Bronchial epithelial cell (primary cell): ENCODE measurements at regions not wholly inside any gene's neighbourhood (a gene's known extent, or its start where the extent isn't known, plus 50 kb on each side); places are given as distances from the start of the nearest gene placed in this dataset.

ENCODE experiments used
- DNase-seq: peaks from one replicate; pipeline ENCODE4 v3.0.0-alpha.2; 2010; ENCODE audit warnings: low read depth
- FAIRE-seq: peaks from 2 replicates; lab custom pipeline; 2011; peaks lifted over from hg19 to GRCh38; lab: Jason Lieb, UNC
- H3K27me3 ChIP-seq: 2 replicates; pipeline ENCODE4 v1.5.1; 2011; ENCODE audit warnings: low read length; ENCODE audit not compliant: control insufficient read depth, insufficient read depth
- H3K36me3 ChIP-seq: 2 replicates; pipeline ENCODE4 v1.5.1; 2011; ENCODE audit warnings: low read length; ENCODE audit not compliant: control insufficient read depth, insufficient read depth
- H3K4me3 ChIP-seq: 2 replicates; pipeline ENCODE4 v1.5.1; 2011; ENCODE audit warnings: mild to moderate bottlenecking, low read depth, low read length, control low read depth
- CTCF ChIP-seq: IDR thresholded peaks from 2 replicates; pipeline ENCODE4 v1.5.1; 2011; ENCODE audit warnings: mild to moderate bottlenecking, moderate library complexity, low read length, control low read depth, inconsistent platforms; ENCODE audit not compliant: insufficient read depth, severe bottlenecking

GRCh38 chr9:81522716-81523551 lies 166.4 kb downstream of the TLE1 start:
- TF ChIP-seq CTCF: peak; percentile 75
- peak; percentile 76 for DNase-seq
- no peaks in the 10 kb centered on the region for H3K27me3 ChIP-seq
- no peak for FAIRE-seq
- no peaks in the 10 kb centered on the region for H3K36me3 ChIP-seq
- H3K4me3 ChIP-seq: no peak overlapping the region

- FAIRE-seq: no peak
- no peaks in the 10 kb centered on the region for H3K36me3 ChIP-seq
- peak; percentile 46 for DNase-seq
These were observed 167.5 kb downstream of the TLE1 start for GRCh38 chr9:81521892-81522291.

GRCh38 chr9:81519816-81520495 lies 169.4 kb downstream of the TLE1 start:
- FAIRE-seq: no peak
- no peak for TF ChIP-seq CTCF

More at GRCh38 chr9:81521892-81522291, 167.5 kb downstream of the TLE1 start:
- Histone ChIP-seq H3K4me3 (no peak overlapping the region), H3K27me3 (no peaks in the 10 kb centered on the region)
- no peak for TF ChIP-seq CTCF

GRCh38 chr9:81517954-81518353 lies 171.4 kb downstream of the TLE1 start:
- peak; percentile 28 for DNase-seq
- Histone ChIP-seq H3K36me3 (no peaks in the 10 kb centered on the region), H3K27me3 (no peaks in the 10 kb centered on the region), H3K4me3 (no peak overlapping the region)
- FAIRE-seq: no peak
- TF ChIP-seq CTCF: no peak

More at GRCh38 chr9:81519816-81520495, 169.4 kb downstream of the TLE1 start:
- H3K27me3 ChIP-seq: no peaks in the 10 kb centered on the region
- no peak for DNase-seq
- H3K4me3 ChIP-seq: no peak overlapping the region
- no peaks in the 10 kb centered on the region for H3K36me3 ChIP-seq

GRCh38 chr9:81513059-81513458 lies 176.3 kb downstream of the TLE1 start:
- TF ChIP-seq CTCF: no peak
- no peaks in the 10 kb centered on the region for H3K27me3 ChIP-seq
- no peak overlapping the region for H3K4me3 ChIP-seq
- DNase-seq: peak; percentile 36
- no peaks in the 10 kb centered on the region for H3K36me3 ChIP-seq
- FAIRE-seq: no peak
